ENCODE measurements at regions not wholly inside any gene's neighbourhood (a gene's known extent, or its start where the extent isn't known, plus 50 kb on each side); places are given as distances from the start of the nearest gene placed in this dataset.

- Histone ChIP-seq H4K20me1 (ENCODE audit: insufficient read depth, low read length) (no peaks in the 10 kb centered on the region), H3K4me3 (ENCODE audit: low read length) (no peak overlapping the region), H3K9ac (ENCODE audit: low read length) (no peak overlapping the region), H3K27ac (ENCODE audit: low read length) (no peak overlapping the region), H2AFZ (ENCODE audit: low read depth, low read length) (no peak overlapping the region), H3K9me3 (ENCODE audit: insufficient read depth, low read length) (no peaks in the 10 kb centered on the region), H3K36me3 (replicated peaks; ENCODE audit: low read depth, low read length) (no peaks in the 10 kb centered on the region), H3K4me2 (ENCODE audit: low read length) (no peak overlapping the region), H3K27me3 (ENCODE audit: low read depth, low read length) (peaks cover 32% of the 10 kb centered on the region), H3K79me2 (ENCODE audit: low read length) (no peaks in the 10 kb centered on the region), H3K4me1 (ENCODE audit: low read length) (no peaks in the 10 kb centered on the region)
- TF ChIP-seq EZH2phosphoT487 (IDR thresholded peaks at IDR 0.05; ENCODE audit: low read depth) = no peak
- TF ChIP-seq, protein P1, sequence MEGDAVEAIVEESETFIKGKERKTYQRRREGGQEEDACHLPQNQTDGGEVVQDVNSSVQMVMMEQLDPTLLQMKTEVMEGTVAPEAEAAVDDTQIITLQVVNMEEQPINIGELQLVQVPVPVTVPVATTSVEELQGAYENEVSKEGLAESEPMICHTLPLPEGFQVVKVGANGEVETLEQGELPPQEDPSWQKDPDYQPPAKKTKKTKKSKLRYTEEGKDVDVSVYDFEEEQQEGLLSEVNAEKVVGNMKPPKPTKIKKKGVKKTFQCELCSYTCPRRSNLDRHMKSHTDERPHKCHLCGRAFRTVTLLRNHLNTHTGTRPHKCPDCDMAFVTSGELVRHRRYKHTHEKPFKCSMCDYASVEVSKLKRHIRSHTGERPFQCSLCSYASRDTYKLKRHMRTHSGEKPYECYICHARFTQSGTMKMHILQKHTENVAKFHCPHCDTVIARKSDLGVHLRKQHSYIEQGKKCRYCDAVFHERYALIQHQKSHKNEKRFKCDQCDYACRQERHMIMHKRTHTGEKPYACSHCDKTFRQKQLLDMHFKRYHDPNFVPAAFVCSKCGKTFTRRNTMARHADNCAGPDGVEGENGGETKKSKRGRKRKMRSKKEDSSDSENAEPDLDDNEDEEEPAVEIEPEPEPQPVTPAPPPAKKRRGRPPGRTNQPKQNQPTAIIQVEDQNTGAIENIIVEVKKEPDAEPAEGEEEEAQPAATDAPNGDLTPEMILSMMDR (IDR thresholded peaks at IDR 0.05; ENCODE audit: low read depth, low read length) = no peak
Observed at GRCh38 chr11:112506852-112507251, 246.2 kb upstream of the PLET1 start.

GRCh38 chr11:112507281-112507680 lies 246.6 kb upstream of the PLET1 start:
- Histone ChIP-seq H4K20me1 (ENCODE audit: insufficient read depth, low read length) (no peaks in the 10 kb centered on the region), H3K9ac (ENCODE audit: low read length) (no peak overlapping the region), H3K36me3 (replicated peaks; ENCODE audit: low read depth, low read length) (no peaks in the 10 kb centered on the region), H3K27me3 (ENCODE audit: low read depth, low read length) (peaks cover 30% of the 10 kb centered on the region), H3K79me2 (ENCODE audit: low read length) (no peaks in the 10 kb centered on the region), H3K4me3 (ENCODE audit: low read length) (no peak overlapping the region), H3K9me3 (ENCODE audit: insufficient read depth, low read length) (no peaks in the 10 kb centered on the region), H2AFZ (ENCODE audit: low read depth, low read length) (no peak overlapping the region), H3K27ac (ENCODE audit: low read length) (no peak overlapping the region), H3K4me2 (ENCODE audit: low read length) (no peak overlapping the region), H3K4me1 (ENCODE audit: low read length) (no peaks in the 10 kb centered on the region)
- TF ChIP-seq EZH2phosphoT487 (IDR thresholded peaks at IDR 0.05; ENCODE audit: low read depth) = no peak
- TF ChIP-seq, protein P1 (IDR thresholded peaks at IDR 0.05; ENCODE audit: low read depth, low read length) = no peak

GRCh38 chr11:112508750-112509149 lies 248.1 kb upstream of the PLET1 start:
- Histone ChIP-seq H3K79me2 (ENCODE audit: low read length) (no peaks in the 10 kb centered on the region), H3K9ac (ENCODE audit: low read length) (no peak overlapping the region), H3K27me3 (ENCODE audit: low read depth, low read length) (peaks cover 25% of the 10 kb centered on the region), H3K4me3 (ENCODE audit: low read length) (no peak overlapping the region), H3K36me3 (replicated peaks; ENCODE audit: low read depth, low read length) (no peaks in the 10 kb centered on the region), H3K9me3 (ENCODE audit: insufficient read depth, low read length) (no peaks in the 10 kb centered on the region), H4K20me1 (ENCODE audit: insufficient read depth, low read length) (no peaks in the 10 kb centered on the region), H3K4me2 (ENCODE audit: low read length) (no peak overlapping the region), H3K27ac (ENCODE audit: low read length) (no peak overlapping the region), H2AFZ (ENCODE audit: low read depth, low read length) (no peak overlapping the region), H3K4me1 (ENCODE audit: low read length) (no peaks in the 10 kb centered on the region)
- TF ChIP-seq EZH2phosphoT487 (IDR thresholded peaks at IDR 0.05; ENCODE audit: low read depth) = no peak
- TF ChIP-seq, protein P1 (IDR thresholded peaks at IDR 0.05; ENCODE audit: low read depth, low read length) = no peak

GRCh38 chr11:112509300-112509699 lies 248.6 kb upstream of the PLET1 start:
- H3K27me3 ChIP-seq (ENCODE audit: low read depth, low read length) = peaks cover 22% of the 10 kb centered on the region
- no peaks in the 10 kb centered on the region for H3K79me2 ChIP-seq (ENCODE audit: low read length)
- no peak overlapping the region for H2AFZ ChIP-seq (ENCODE audit: low read depth, low read length)
- no peak overlapping the region for H3K9ac ChIP-seq (ENCODE audit: low read length)
- no peaks in the 10 kb centered on the region for H3K36me3 ChIP-seq (replicated peaks; ENCODE audit: low read depth, low read length)
- no peaks in the 10 kb centered on the region for H3K4me1 ChIP-seq (ENCODE audit: low read length)
- H4K20me1 ChIP-seq (ENCODE audit: insufficient read depth, low read length) = no peaks in the 10 kb centered on the region
- H3K27ac ChIP-seq (ENCODE audit: low read length) = no peak overlapping the region
- no peak overlapping the region for H3K4me3 ChIP-seq (ENCODE audit: low read length)
- no peaks in the 10 kb centered on the region for H3K9me3 ChIP-seq (ENCODE audit: insufficient read depth, low read length)
- H3K4me2 ChIP-seq (ENCODE audit: low read length) = no peak overlapping the region
- TF ChIP-seq, protein P1 (IDR thresholded peaks at IDR 0.05; ENCODE audit: low read depth, low read length) = no peak
- no peak for TF ChIP-seq EZH2phosphoT487 (IDR thresholded peaks at IDR 0.05; ENCODE audit: low read depth)

All from OCI-LY3 (cell line).